HCT116 (cell line): ENCODE measurements at regions not wholly inside any gene's neighbourhood (a gene's known extent, or its start where the extent isn't known, plus 50 kb on each side); places are given as distances from the start of the nearest gene placed in this dataset.
"Not testable (repeated sequence)": the region's sequence is repeated elsewhere in the genome, so short reads cannot be mapped to it uniquely, and the experiment has no call there.

Experiments
- ATAC-seq: fragments of 200-7000 bp; cut with Tn5 transposase; 2 replicates; pipeline ENCODE4 v1.9.1; 2020; ENCODE audit warnings: mild to moderate bottlenecking, moderate library complexity
- BruUV-seq: library from RNA; stranded (reverse); fragments of 400-500 nt; replicated peaks from 2 replicates; lab custom pipeline; 2021; lab: Mats Ljungman, UMichigan
- CTCF ChIA-PET: fragments of 300-600 bp; sonication (Branson Sonifier 250); formaldehyde crosslinking; loops from one replicate; lab custom pipeline; 2021; ENCODE audit warnings: antibody characterized with exemption; lab: Charles Lee
- POLR2A ChIA-PET: fragments of 300-600, 350-600 bp; sonication (Branson Sonifier 250); formaldehyde crosslinking; loops from one replicate; lab custom pipeline; 2021; ENCODE audit warnings: antibody characterized with exemption; lab: Charles Lee
- RAD21 ChIA-PET, 2 experiments: fragments of 300-600 bp; sonication (Branson Sonifier 250); formaldehyde crosslinking; loops; one replicate each; lab custom pipeline; 2023; ENCODE audit warnings: low total read pairs in 2 of 2; ENCODE audit not compliant: uncharacterized antibody in 2 of 2, unreplicated experiment in 2 of 2, low non-redundant PET in 1 of 2; lab: Charles Lee
- DNase-seq: peaks from one replicate; pipeline ENCODE4 v3.0.0-alpha.2; 2010; ENCODE audit warnings: low read depth, low spot score
- H2AFZ ChIP-seq: fragments of 200-600 bp; shearing (Covaris generic), sonication (generic); 2 replicates; pipeline ENCODE4 v1.6.1; 2017; ENCODE audit warnings: low read depth, mixed run types, mixed read lengths, antibody characterized with exemption, low read length; ENCODE audit not compliant: poor library complexity, severe bottlenecking
- H3K27ac ChIP-seq: 2 replicates; pipeline ENCODE4 v1.5.1; 2012; ENCODE audit warnings: low read depth, low read length
- H3K27me3 ChIP-seq: fragments of 200-600 bp; sonication (generic); 2 replicates; pipeline ENCODE4 v1.6.1; 2016; ENCODE audit warnings: mixed run types, low read length, mixed read lengths; ENCODE audit not compliant: insufficient read depth
- H3K36me3 ChIP-seq, 2 experiments: fragments of 200-500 bp in 1 of 2; fragments of 200-600 bp in 1 of 2; sonication (Bioruptor generic) in 1 of 2; sonication (generic) in 1 of 2; 2 replicates each; pipeline versions ENCODE4 v1.5.1 to v1.6.1; 2014 to 2016; ENCODE audit warnings: low read length in 2 of 2, inconsistent platforms in 1 of 2, mixed read lengths in 1 of 2, mixed run types in 1 of 2; ENCODE audit not compliant: insufficient read depth in 2 of 2, control insufficient read depth in 1 of 2
- H3K4me1 ChIP-seq, 2 experiments: fragments of 200-600 bp in 1 of 2; sonication (generic) in 1 of 2; 2 replicates each; pipeline versions ENCODE4 v1.5.1 to v1.6.1; 2012 to 2017; ENCODE audit warnings: low read length in 2 of 2, inconsistent platforms in 1 of 2, mild to moderate bottlenecking in 1 of 2, mixed read lengths in 1 of 2, mixed run types in 1 of 2, moderate library complexity in 1 of 2; ENCODE audit not compliant: insufficient read depth in 2 of 2, control insufficient read depth in 1 of 2
- H3K4me2 ChIP-seq: fragments of 200-600 bp; sonication (generic); 2 replicates; pipeline ENCODE4 v1.6.1; 2017; ENCODE audit warnings: mixed run types, low read length, mixed read lengths
- H3K4me3 ChIP-seq, 2 experiments: fragments of 200-600 bp in 1 of 2; sonication (generic) in 1 of 2; replicated peaks in 1 of 2; 2 replicates each; pipeline ENCODE4 v1.5.1; 2011 to 2016; ENCODE audit warnings: low read length in 2 of 2, control low read depth in 1 of 2, low read depth in 1 of 2, mild to moderate bottlenecking in 1 of 2, mixed read lengths in 1 of 2, mixed run types in 1 of 2
- H3K79me2 ChIP-seq: fragments of 200-600 bp; sonication (generic); 2 replicates; pipeline ENCODE4 v1.6.1; 2017; ENCODE audit warnings: mild to moderate bottlenecking, mixed run types, low read length, moderate library complexity, mixed read lengths; ENCODE audit not compliant: insufficient read depth
- H3K9ac ChIP-seq: fragments of 200-600 bp; sonication (generic); 2 replicates; pipeline ENCODE4 v1.6.1; 2016; ENCODE audit warnings: low read length, mixed read lengths
- H3K9me2 ChIP-seq: fragments of 200-600 bp; sonication (generic), shearing (Covaris generic); 2 replicates; pipeline ENCODE4 v1.6.1; 2017; ENCODE audit warnings: mixed run types, mild to moderate bottlenecking, moderate library complexity; ENCODE audit not compliant: insufficient read depth
- H3K9me3 ChIP-seq, 2 experiments: fragments of 200-500 bp in 1 of 2; fragments of 200-600 bp in 1 of 2; sonication (Bioruptor generic) in 1 of 2; sonication (generic) in 1 of 2; 2 replicates each; pipeline ENCODE4 v1.6.1; 2014 to 2017; ENCODE audit warnings: low read length in 2 of 2, mixed read lengths in 2 of 2, inconsistent platforms in 1 of 2, low read depth in 1 of 2, mild to moderate bottlenecking in 1 of 2, mixed run types in 1 of 2, moderate library complexity in 1 of 2; ENCODE audit not compliant: control insufficient read depth in 1 of 2, insufficient read depth in 1 of 2
- H4K20me1 ChIP-seq: fragments of 200-600 bp; sonication (generic), shearing (Covaris generic); 2 replicates; pipeline ENCODE4 v1.6.1; 2017; ENCODE audit warnings: mixed run types, mild to moderate bottlenecking, moderate library complexity; ENCODE audit not compliant: insufficient read depth
- CBX3 ChIP-seq: IDR thresholded peaks from 2 replicates; pipeline ENCODE4 v1.6.1; 2012; ENCODE audit warnings: low read depth
- CEBPB ChIP-seq: IDR thresholded peaks from 2 replicates; pipeline ENCODE4 v1.6.1; 2012; ENCODE audit warnings: low read depth
- EGR1 ChIP-seq: IDR thresholded peaks from 2 replicates; pipeline ENCODE4 v1.6.1; 2012; ENCODE audit warnings: low read depth
- ELF1 ChIP-seq: IDR thresholded peaks from 2 replicates; pipeline ENCODE4 v1.6.1; 2012; ENCODE audit warnings: low read depth, borderline replicate concordance
- EZH2phosphoT487 ChIP-seq: fragments of 200-600 bp; IDR thresholded peaks from 2 replicates; pipeline ENCODE4 v1.6.1; 2018; ENCODE audit warnings: antibody characterized with exemption, borderline replicate concordance
- FOSL1 ChIP-seq: IDR thresholded peaks from 2 replicates; pipeline ENCODE4 v1.6.1; 2012; ENCODE audit warnings: low read depth
- JUND ChIP-seq: IDR thresholded peaks from 2 replicates; pipeline ENCODE4 v1.6.1; 2012
- POLR2A ChIP-seq: IDR thresholded peaks from 2 replicates; pipeline ENCODE4 v1.7.0; 2011; ENCODE audit warnings: borderline replicate concordance; ENCODE audit not compliant: insufficient read depth, insufficient read length; ENCODE audit errors: extremely low read depth
- POLR2AphosphoS5 ChIP-seq: IDR thresholded peaks from 2 replicates; pipeline ENCODE4 v1.6.1; 2011; ENCODE audit warnings: mild to moderate bottlenecking, low read depth, low read length, moderate library complexity
- RAD21 ChIP-seq: IDR thresholded peaks from 2 replicates; pipeline ENCODE4 v1.6.1; 2012; ENCODE audit warnings: low read depth, mild to moderate bottlenecking
- SIN3A ChIP-seq: IDR thresholded peaks from 2 replicates; pipeline ENCODE4 v1.6.1; 2012; ENCODE audit warnings: low read depth
- SRF ChIP-seq: IDR thresholded peaks from 2 replicates; pipeline ENCODE4 v1.6.1; 2012; ENCODE audit warnings: low read depth
- TCF7L2 ChIP-seq: IDR thresholded peaks from 2 replicates; pipeline ENCODE4 v1.7.0; 2011; ENCODE audit warnings: borderline replicate concordance, inconsistent platforms; ENCODE audit not compliant: insufficient read depth, insufficient read length; ENCODE audit errors: extremely low read depth
- YY1 ChIP-seq: IDR thresholded peaks from 2 replicates; pipeline ENCODE4 v1.6.1; 2011; ENCODE audit warnings: low read length, low read depth, moderate library complexity, mild to moderate bottlenecking; ENCODE audit not compliant: insufficient replicate concordance; ENCODE audit errors: extremely low read depth
- intact Hi-C: fragments of 100-400 bp; cut with micrococcal nuclease; formaldehyde crosslinking; loops from 2 replicates; pipeline ENCODE4 v1.10.0; 2022
- TF ChIP-seq, protein P1 (sequence below): IDR thresholded peaks from 2 replicates; pipeline ENCODE4 v1.6.1; 2012; ENCODE audit warnings: low read depth
- TF ChIP-seq, protein P2 (sequence below): IDR thresholded peaks from 2 replicates; pipeline ENCODE4 v1.6.1; 2011; ENCODE audit warnings: mild to moderate bottlenecking, low read length, moderate library complexity; ENCODE audit not compliant: insufficient replicate concordance; ENCODE audit errors: extremely low read depth
- TF ChIP-seq, protein P3 (sequence below): IDR thresholded peaks from 2 replicates; pipeline ENCODE4 v1.6.1; 2012
- TF ChIP-seq, protein P4 (sequence below): IDR thresholded peaks from 2 replicates; pipeline ENCODE4 v1.6.1; 2012

DNA sequence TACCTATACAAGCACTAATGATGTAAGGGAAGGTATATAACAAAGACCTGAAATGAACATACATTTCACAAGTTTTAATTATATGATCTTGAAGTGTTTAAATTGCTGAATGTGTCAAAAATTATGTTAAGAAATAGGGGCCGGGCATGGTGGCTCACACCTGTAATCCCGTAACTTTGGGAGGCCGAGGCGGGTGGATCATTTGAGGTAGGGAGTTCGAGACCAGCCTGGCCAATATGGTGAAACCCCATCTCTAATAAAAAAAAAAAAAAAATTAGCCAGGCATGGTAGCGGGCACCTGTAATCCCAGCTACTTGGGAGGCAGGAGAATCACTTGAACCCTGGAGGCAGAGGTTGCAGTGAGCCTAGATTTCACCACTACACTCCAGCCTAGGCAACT lies 537.4 kb upstream of the STEAP1 start:
- H3K27ac ChIP-seq, POLR2A ChIA-PET, H3K36me3 ChIP-seq, H2AFZ ChIP-seq, H4K20me1 ChIP-seq, H3K4me3 ChIP-seq, H3K9me2 ChIP-seq, intact Hi-C loops, RAD21 ChIA-PET, H3K79me2 ChIP-seq, BruUV-seq, CTCF ChIA-PET, H3K4me1 ChIP-seq, DNase-seq, H3K4me2 ChIP-seq, ATAC-seq, H3K9ac ChIP-seq, H3K27me3 ChIP-seq, H3K9me3 ChIP-seq: not testable (repeated sequence)

DNA sequence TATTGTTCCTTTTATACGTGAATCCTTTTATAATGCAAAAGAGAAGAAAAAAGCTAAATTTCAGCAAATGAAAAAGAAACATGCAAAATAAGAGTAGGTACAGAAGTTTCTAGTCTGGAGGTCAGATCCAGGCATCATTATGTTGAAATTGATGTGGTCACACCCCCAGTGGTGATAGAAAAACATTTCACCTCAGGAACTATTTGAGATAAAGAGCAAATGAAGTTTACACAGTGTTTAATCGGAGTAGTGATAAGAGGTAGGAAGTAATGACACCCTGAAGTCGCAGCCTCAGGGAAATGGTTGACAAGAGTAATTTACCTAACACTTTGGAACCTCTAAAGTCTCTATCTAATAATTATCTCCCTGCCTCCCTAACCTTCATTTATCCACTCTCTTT lies 536.0 kb upstream of the STEAP1 start:
- Histone ChIP-seq H3K9me2 (no peaks in the 10 kb centered on the region), H2AFZ (no peak overlapping the region), H3K4me1 (no peaks in the 10 kb centered on the region), H3K9me3 (no peaks in the 10 kb centered on the region), H3K79me2 (no peaks in the 10 kb centered on the region), H3K4me3 (no peak overlapping the region), H3K27ac (no peak overlapping the region), H3K36me3 (no peaks in the 10 kb centered on the region), H3K9ac (no peak overlapping the region), H3K27me3 (no peaks in the 10 kb centered on the region), H3K4me2 (no peak overlapping the region), H4K20me1 (no peaks in the 10 kb centered on the region)
- intact Hi-C loops, result no loop called here
- no peak for ATAC-seq
- ChIA-PET POLR2A (no interaction called here), RAD21 (no interaction called here), CTCF (no interaction called here)
- DNase-seq, result no peak
- BruUV-seq, result no TSS peak
- TF ChIP-seq, protein P1, sequence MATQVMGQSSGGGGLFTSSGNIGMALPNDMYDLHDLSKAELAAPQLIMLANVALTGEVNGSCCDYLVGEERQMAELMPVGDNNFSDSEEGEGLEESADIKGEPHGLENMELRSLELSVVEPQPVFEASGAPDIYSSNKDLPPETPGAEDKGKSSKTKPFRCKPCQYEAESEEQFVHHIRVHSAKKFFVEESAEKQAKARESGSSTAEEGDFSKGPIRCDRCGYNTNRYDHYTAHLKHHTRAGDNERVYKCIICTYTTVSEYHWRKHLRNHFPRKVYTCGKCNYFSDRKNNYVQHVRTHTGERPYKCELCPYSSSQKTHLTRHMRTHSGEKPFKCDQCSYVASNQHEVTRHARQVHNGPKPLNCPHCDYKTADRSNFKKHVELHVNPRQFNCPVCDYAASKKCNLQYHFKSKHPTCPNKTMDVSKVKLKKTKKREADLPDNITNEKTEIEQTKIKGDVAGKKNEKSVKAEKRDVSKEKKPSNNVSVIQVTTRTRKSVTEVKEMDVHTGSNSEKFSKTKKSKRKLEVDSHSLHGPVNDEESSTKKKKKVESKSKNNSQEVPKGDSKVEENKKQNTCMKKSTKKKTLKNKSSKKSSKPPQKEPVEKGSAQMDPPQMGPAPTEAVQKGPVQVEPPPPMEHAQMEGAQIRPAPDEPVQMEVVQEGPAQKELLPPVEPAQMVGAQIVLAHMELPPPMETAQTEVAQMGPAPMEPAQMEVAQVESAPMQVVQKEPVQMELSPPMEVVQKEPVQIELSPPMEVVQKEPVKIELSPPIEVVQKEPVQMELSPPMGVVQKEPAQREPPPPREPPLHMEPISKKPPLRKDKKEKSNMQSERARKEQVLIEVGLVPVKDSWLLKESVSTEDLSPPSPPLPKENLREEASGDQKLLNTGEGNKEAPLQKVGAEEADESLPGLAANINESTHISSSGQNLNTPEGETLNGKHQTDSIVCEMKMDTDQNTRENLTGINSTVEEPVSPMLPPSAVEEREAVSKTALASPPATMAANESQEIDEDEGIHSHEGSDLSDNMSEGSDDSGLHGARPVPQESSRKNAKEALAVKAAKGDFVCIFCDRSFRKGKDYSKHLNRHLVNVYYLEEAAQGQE, result no peak
- TF ChIP-seq EZH2phosphoT487, result no peak
- TF ChIP-seq, protein P2, sequence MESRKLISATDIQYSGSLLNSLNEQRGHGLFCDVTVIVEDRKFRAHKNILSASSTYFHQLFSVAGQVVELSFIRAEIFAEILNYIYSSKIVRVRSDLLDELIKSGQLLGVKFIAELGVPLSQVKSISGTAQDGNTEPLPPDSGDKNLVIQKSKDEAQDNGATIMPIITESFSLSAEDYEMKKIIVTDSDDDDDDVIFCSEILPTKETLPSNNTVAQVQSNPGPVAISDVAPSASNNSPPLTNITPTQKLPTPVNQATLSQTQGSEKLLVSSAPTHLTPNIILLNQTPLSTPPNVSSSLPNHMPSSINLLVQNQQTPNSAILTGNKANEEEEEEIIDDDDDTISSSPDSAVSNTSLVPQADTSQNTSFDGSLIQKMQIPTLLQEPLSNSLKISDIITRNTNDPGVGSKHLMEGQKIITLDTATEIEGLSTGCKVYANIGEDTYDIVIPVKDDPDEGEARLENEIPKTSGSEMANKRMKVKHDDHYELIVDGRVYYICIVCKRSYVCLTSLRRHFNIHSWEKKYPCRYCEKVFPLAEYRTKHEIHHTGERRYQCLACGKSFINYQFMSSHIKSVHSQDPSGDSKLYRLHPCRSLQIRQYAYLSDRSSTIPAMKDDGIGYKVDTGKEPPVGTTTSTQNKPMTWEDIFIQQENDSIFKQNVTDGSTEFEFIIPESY, result no peak
- no peak for TF ChIP-seq RAD21
- no peak for TF ChIP-seq YY1
- TF ChIP-seq, protein P3, sequence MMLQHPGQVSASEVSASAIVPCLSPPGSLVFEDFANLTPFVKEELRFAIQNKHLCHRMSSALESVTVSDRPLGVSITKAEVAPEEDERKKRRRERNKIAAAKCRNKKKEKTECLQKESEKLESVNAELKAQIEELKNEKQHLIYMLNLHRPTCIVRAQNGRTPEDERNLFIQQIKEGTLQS, result no peak
- TF ChIP-seq JUND, result no peak
- no peak for TF ChIP-seq CBX3
- TF ChIP-seq POLR2AphosphoS5, result no peak
- no peak for TF ChIP-seq SIN3A
- TF ChIP-seq SRF, result no peak
- TF ChIP-seq TCF7L2, result no peak
- no peak for TF ChIP-seq ELF1
- no peak for TF ChIP-seq POLR2A
- no peak for TF ChIP-seq CEBPB
- TF ChIP-seq, protein P4, sequence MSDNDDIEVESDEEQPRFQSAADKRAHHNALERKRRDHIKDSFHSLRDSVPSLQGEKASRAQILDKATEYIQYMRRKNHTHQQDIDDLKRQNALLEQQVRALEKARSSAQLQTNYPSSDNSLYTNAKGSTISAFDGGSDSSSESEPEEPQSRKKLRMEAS, result no peak
- no peak for TF ChIP-seq FOSL1
- no peak for TF ChIP-seq EGR1
